Fibroblast of lung (primary cell): ENCODE measurements at regions not wholly inside any gene's neighbourhood (a gene's known extent, or its start where the extent isn't known, plus 50 kb on each side); places are given as distances from the start of the nearest gene placed in this dataset.

ENCODE experiments used
- DNase-seq, 2 donors: peaks; one replicate each; pipeline versions ENCODE4 v3.0.0 to v3.0.0-alpha.2; 2010; ENCODE audit warnings: low read depth in 2 of 2
- H2AFZ ChIP-seq: 2 replicates; pipeline ENCODE4 v1.5.1; 2012; ENCODE audit warnings: low read length, control low read depth, inconsistent platforms
- H3K27ac ChIP-seq: 2 replicates; pipeline ENCODE4 v1.5.1; 2011; ENCODE audit warnings: low read length, control low read depth; ENCODE audit not compliant: insufficient read depth
- H3K27me3 ChIP-seq: 2 replicates; pipeline ENCODE4 v1.5.1; 2011; ENCODE audit warnings: mild to moderate bottlenecking, low read length; ENCODE audit not compliant: control insufficient read depth, insufficient read depth
- H3K36me3 ChIP-seq: 2 replicates; pipeline ENCODE4 v1.5.1; 2011; ENCODE audit warnings: low read length; ENCODE audit not compliant: control insufficient read depth, insufficient read depth
- H3K4me1 ChIP-seq: 2 replicates; pipeline ENCODE4 v1.5.1; 2011; ENCODE audit warnings: low read length; ENCODE audit not compliant: control insufficient read depth, insufficient read depth; ENCODE audit errors: extremely low read depth
- H3K4me2 ChIP-seq: 2 replicates; pipeline ENCODE4 v1.5.1; 2011; ENCODE audit warnings: low read length, control low read depth; ENCODE audit not compliant: insufficient read depth; ENCODE audit errors: extremely low read depth
- H3K4me3 ChIP-seq, 4 experiments: fragments of 200-600 bp in 1 of 4; sonication (generic) in 1 of 4; replicated peaks in 1 of 4; 2 replicates each; pipeline ENCODE4 v1.5.1; 2011 to 2016; ENCODE audit warnings: low read length in 4 of 4, low read depth in 3 of 4, mild to moderate bottlenecking in 3 of 4, control low read depth in 2 of 4, inconsistent platforms in 1 of 4, mixed read lengths in 1 of 4; ENCODE audit not compliant: insufficient read depth in 1 of 4; ENCODE audit errors: control extremely low read depth in 1 of 4
- H3K79me2 ChIP-seq: 2 replicates; pipeline ENCODE4 v1.5.1; 2012; ENCODE audit warnings: mild to moderate bottlenecking, low read length, inconsistent platforms; ENCODE audit not compliant: control insufficient read depth, insufficient read depth
- H3K9ac ChIP-seq: 2 replicates; pipeline ENCODE4 v1.5.1; 2011; ENCODE audit warnings: mild to moderate bottlenecking, low read length, control low read depth; ENCODE audit not compliant: insufficient read depth
- H3K9me3 ChIP-seq: 2 replicates; pipeline ENCODE4 v1.5.1; 2012; ENCODE audit warnings: low read depth, low read length; ENCODE audit not compliant: control insufficient read depth, insufficient read depth
- H4K20me1 ChIP-seq: 2 replicates; pipeline ENCODE4 v1.5.1; 2011; ENCODE audit warnings: low read length; ENCODE audit not compliant: control insufficient read depth, insufficient read depth; ENCODE audit errors: extremely low read depth
- CTCF ChIP-seq, 2 donors: IDR thresholded peaks in 1 of 2; conservative IDR thresholded peaks in 1 of 2; 1 replicate in 1 of 2; 2 replicates in 1 of 2; pipeline ENCODE4 v1.5.1; 2011 to 2012; ENCODE audit warnings: low read length in 2 of 2, control low read depth in 1 of 2, inconsistent platforms in 1 of 2, low read depth in 1 of 2, mild to moderate bottlenecking in 1 of 2
- EZH2 ChIP-seq: IDR thresholded peaks from 2 replicates; pipeline ENCODE4 v1.5.1; 2012; ENCODE audit warnings: low read length, control low read depth, mild to moderate bottlenecking; ENCODE audit errors: missing control alignments

DNA sequence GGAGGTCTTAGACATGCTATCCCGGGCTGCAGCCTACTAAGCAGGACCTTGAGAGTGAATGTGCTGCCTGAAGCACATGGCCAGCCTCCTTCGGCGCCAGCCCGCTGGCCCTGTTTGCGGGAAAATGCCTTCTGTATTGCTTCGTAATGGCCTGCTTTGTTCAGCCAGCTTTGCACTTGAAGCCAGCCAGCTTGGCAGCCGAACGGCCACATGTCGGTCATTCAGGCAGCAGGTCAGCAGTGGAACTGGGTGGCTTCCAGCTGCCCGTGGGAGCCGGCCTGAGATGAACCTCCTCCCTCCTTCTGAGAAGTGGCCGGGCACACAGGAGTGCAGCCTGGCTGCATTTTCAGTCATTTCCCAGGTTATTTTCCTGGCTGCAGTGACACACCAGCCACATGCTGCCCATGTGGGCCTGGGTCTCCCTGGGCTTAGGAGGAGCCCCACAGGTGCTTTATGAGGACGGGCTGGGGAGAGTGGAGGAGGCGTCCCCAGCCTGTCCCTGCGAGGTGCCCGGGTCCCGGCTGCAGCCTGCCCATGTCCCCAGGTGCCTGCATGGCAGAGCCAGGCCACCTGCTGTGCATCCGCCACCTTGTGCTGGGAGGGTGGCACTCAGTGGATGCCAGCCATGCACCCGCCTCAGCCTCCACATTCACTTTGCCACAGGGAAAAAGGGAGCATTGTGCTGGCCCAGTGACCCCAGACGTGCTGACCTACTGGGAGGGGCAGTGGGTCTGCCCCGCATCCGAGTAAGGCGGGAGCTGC is 103.5 kb downstream of the SIK1 start:
- no peak overlapping the region for H3K27ac ChIP-seq
- no peak for DNase-seq
- no peaks in the 10 kb centered on the region for H3K36me3 ChIP-seq
- no peak overlapping the region for H3K9ac ChIP-seq
- H3K9me3 ChIP-seq, result no peaks in the 10 kb centered on the region
- TF ChIP-seq EZH2 (no peak), CTCF (conservative IDR thresholded peaks at IDR 0.05 in 1 of 2, IDR thresholded peaks at IDR 0.05 in 1 of 2; ENCODE audit: low read depth in 1 of 2, low read length in 2 of 2) (no peak)
- H3K79me2 ChIP-seq, result no peaks in the 10 kb centered on the region
- H4K20me1 ChIP-seq, result no peaks in the 10 kb centered on the region
- peaks cover 5% of the 10 kb centered on the region for H3K4me1 ChIP-seq
- no peak overlapping the region for H3K4me2 ChIP-seq
- H2AFZ ChIP-seq, result no peak overlapping the region
- H3K27me3 ChIP-seq, result peaks cover 7% of the 10 kb centered on the region
- H3K4me3 ChIP-seq, result no peak overlapping the region

DNA sequence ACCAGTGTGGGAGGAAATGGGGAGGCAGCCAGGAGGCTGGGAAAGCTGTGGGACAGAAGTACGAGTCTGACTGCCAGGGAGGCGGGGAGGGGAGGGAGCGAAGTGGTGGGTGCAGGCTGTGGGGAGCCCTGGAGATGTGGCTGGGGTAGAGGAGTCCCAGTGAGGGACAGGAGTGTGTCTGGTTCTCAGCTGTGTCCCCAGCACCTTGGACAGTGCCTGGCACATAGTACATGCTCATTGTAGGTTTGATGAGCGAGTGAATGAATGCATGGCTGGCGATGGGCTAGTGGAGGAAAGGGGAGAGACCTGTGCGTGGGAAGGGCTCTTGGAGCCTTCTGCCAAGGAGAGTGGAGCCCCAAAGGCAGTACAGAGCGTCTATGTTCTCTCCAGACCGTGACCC is 104.1 kb downstream of the SIK1 start:
- Histone ChIP-seq H2AFZ (no peak overlapping the region), H3K27ac (no peak overlapping the region), H3K4me2 (no peak overlapping the region), H3K4me1 (peaks cover 5% of the 10 kb centered on the region), H3K9ac (no peak overlapping the region), H3K36me3 (no peaks in the 10 kb centered on the region), H3K9me3 (no peaks in the 10 kb centered on the region), H3K27me3 (peaks cover 7% of the 10 kb centered on the region), H4K20me1 (no peaks in the 10 kb centered on the region), H3K79me2 (no peaks in the 10 kb centered on the region), H3K4me3 (no peak overlapping the region)
- no peak for DNase-seq
- TF ChIP-seq EZH2 (no peak), CTCF (conservative IDR thresholded peaks at IDR 0.05 in 1 of 2, IDR thresholded peaks at IDR 0.05 in 1 of 2; ENCODE audit: low read depth in 1 of 2, low read length in 2 of 2) (no peak)

GRCh38 chr21:43322311-43322710 is 104.6 kb downstream of the SIK1 start:
- Histone ChIP-seq H2AFZ (no peak overlapping the region), H3K9ac (no peak overlapping the region), H3K4me2 (no peak overlapping the region), H3K9me3 (no peaks in the 10 kb centered on the region), H3K79me2 (no peaks in the 10 kb centered on the region), H3K27ac (no peak overlapping the region), H3K36me3 (no peaks in the 10 kb centered on the region), H3K4me3 (no peak overlapping the region), H4K20me1 (no peaks in the 10 kb centered on the region), H3K4me1 (peaks cover 5% of the 10 kb centered on the region), H3K27me3 (peaks cover 6% of the 10 kb centered on the region)
- DNase-seq, result no peak
- TF ChIP-seq EZH2, result no peak
- no peak for TF ChIP-seq CTCF (conservative IDR thresholded peaks at IDR 0.05 in 1 of 2, IDR thresholded peaks at IDR 0.05 in 1 of 2; ENCODE audit: low read depth in 1 of 2, low read length in 2 of 2)
